HG03378 (cell line): ENCODE measurements at regions not wholly inside any gene's neighbourhood (a gene's known extent, or its start where the extent isn't known, plus 50 kb on each side); places are given as distances from the start of the nearest gene placed in this dataset.

Experiments used
- ATAC-seq: cut with Tn5 transposase; IDR thresholded peaks from one replicate; pipeline ENCODE4 v1.9.1; 2021; ENCODE audit warnings: mild to moderate bottlenecking, moderate library complexity; ENCODE audit not compliant: unreplicated experiment

DNA sequence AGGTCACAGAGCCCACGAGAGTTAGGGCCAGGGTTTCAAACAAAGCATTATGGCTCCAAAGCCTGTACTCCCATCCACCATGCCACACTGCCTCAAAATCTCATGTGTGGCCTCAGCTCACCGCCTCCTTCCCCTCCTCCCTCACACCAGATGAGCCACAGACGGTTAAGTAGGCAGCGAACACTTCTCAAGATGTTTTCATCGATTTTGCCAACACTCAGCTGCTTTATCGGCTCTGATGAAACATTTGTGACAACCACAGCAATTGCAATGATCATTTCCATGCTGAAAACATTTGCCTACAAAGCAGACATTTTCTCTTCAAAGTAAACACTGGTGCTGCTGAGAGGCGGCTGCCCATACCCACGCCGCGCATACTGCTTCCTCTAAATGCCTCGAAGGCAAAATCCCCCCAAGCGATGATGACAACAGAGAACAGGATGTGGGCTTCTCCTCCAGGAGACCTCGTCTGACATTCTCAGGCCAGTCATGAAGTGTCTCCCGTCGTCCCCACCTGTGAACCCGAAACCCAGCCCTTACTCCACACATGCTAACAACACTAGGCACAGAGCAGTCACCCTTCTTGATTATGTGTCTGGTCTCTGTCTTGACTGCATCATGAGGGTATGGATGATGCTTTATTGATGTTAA lies 599.2 kb downstream of the SOX6 start:
- ATAC-seq = no peak

DNA sequence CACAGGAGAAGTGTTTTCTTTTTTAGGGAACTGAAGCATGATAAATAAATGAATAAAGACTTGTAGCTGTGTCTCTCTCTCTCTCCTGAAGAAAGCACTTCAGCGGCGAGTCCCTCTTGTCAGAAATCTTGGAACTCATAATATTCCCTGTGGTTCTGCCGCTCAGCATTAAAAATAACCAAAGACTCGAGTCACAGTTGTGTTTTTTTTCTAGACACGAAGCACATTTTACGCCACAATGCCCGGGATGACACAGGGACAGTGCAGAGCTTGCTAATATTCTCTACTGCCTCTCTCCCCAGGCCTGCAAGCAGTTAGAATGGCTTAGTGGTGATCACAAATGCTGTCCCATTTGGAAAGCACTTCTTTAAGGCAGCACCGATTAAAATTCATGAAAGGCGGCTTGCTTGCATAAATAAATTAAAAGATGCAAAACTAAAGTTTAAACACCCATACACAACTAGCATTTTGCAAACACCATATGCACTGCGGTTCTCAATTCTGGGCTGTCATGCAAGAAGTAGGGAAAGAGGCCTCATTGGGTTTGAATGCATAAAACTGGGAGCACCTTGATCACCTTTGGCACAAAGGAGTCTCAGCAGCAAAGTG lies 597.4 kb downstream of the SOX6 start:
- no peak for ATAC-seq

DNA sequence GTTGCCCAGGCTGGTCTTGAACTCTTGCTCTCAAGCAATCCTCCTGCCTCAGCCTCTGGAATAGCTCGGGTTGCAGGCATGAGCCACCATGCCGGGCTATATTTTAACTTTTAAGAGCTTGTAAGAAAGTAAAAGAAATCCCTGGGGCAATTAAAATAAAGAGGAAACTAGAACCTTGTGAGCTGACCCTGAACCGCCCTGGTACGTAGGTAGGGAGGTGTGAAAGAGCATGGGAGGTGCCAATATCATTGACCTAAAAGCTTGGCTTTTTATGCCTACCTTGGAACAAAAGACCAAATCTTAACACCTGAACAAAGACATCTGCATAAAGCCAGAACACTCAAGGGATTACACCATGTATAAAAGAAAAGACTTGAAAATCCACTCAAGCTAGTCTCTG lies 595.1 kb downstream of the SOX6 start:
- no peak for ATAC-seq

DNA sequence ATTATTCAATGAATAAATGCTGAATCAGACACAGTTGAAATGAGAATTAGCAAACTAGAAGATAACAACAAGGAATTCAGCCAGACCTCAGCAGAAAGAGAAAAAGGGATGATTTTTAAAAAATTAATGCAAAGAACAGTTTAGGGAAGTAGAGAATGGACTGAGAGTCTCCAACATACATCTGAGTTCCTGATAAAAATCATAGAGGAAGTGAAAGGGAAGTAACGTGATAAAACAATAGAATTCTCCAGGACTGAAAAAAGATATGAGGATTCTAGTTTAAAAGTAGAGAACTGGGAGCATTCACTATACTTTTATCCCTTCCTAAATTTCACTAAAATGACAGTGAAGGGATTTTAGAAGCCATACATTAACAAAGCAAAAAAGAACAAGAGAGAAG lies 592.0 kb downstream of the SOX6 start:
- no peak for ATAC-seq

DNA sequence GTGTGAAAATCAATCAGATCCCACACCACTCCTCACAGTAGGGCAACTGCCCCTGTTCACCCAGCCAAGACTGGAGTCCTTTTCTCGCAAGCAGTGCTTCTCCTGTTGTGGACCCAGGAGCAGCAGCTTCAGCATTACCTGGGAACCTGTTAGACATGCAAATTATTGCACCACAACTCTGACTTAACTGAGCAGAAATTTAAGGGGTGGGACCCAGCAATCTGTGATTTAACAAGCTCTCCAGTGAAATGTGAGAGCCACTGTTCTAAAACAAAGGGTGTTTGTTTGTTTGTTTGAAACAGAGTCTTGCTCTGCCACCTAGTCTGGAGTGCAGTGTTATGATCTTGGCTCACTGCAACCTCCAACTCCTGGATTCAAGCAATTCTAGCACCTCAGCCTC lies 591.4 kb downstream of the SOX6 start:
- no peak for ATAC-seq

DNA sequence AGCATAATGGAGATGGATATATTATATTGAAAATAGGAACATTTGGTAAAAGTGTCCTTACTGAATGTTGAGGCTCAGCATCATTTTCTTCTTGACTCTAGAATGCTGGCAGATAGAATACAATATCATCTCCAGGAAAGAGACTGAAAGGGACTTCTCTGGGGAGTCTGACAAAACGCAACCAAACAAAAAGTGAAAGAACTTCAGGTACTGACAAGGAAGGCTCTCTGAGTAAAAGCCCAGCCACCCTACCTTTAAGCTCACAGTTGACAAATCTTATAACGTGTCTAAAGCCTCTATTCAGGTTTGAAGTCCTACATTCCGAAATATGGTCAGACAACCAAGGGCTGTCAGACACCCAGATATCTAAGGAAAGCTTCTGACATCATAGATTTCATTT lies 590.8 kb downstream of the SOX6 start:
- no peak for ATAC-seq

DNA sequence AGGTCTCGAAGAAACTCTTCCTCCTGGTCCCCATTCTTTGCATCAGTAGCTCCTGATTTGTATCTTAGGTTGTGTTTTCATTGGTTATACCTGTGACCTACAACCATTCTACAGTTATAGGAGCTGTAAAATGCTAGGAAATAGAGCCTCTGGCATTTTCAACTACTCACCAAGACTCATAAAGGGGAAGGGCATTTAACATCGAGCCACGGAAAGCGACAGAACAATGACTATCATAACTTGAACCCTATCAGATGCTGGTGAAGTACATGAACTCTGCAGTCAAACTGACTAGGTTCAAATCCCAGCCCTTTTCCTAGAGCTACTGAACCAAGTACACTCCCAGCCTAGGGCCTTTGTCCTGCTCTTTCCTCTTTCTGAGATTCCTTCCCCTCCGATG lies 588.0 kb downstream of the SOX6 start:
- no peak for ATAC-seq

DNA sequence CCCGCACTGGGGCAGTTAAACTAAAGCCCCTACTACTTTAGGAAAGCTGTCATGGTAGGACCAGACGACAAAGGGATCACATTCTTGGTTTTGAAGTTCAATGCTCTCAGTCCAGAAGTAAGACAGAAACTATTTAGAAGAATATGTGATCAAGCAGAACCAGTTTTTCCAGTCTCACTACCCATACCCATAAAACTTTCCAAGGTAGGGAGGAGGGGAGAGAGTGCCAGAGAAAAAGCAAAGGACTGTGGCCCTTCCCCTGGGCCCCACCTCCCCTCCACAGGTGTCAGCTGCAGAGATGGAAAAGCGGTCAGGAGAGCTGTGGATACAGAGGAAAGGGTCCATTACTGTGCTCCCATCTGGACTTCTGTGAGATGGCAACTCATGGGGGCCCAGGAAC lies 587.1 kb downstream of the SOX6 start:
- ATAC-seq = no peak

DNA sequence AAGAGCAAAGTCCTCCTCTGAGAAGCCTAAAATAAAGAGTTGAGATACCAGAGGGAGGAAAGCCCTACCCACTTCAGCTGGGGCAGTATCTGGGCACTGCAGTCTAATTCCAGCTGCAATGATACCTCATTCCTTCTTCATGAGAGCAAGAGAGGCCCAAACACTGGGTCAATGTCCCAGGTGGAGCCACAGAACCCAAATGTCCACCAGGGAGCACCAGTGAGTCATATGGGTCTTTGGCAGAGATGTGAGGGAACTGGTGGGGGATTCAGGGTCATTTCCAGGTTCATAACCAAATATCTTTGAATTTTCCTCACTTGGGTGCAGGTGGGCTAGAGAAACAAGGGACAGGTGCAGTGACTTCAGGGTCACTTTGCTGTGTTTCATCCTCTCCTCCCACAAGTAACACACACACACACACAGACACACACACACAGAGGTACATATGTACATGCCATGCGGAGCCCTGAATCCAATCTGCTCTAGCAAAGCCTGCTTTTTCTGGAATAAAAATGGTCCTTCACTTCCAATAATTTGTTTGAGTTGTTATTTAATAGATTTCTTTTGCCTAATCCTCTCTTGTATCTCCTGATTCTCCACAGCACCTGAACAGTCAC lies 585.4 kb downstream of the SOX6 start:
- no peak for ATAC-seq

DNA sequence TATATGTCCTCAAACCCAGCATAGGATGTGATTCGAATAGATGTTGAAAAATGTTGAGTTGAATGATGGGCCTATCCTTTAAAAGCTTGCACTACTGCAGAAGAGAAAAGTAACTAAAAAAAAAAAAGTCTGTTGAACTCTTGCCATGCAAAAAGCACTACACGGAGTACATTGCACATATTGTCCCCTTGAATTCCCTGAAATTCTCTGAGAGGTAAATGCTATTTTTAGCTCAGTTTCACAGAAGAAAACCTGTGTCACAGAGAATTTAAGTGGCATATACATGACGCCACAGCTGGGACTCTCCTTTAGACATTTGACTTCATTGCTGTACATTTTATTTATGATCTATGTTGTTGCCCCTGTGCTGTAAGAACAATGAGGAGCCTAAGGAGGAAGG lies 583.8 kb downstream of the SOX6 start:
- ATAC-seq = no peak

DNA sequence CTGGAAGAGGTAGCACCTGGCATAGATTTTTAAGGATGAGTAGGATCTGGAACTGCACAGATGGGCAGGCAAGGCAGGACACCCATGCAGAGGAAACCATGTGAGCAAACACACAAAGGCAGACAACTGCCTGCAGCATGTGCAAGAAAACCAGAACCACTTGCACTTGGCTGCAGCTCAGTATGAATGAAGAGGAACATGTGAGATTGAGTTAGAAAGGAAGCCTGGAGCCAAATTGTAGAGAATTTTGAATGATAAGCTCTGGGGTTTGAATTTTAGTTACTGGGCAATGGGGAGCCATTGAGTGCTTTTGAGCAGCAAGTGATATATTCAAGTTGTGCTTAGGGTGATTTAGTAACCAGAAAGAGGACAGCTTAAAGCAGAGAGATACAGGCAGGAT lies 583.4 kb downstream of the SOX6 start:
- ATAC-seq = no peak

DNA sequence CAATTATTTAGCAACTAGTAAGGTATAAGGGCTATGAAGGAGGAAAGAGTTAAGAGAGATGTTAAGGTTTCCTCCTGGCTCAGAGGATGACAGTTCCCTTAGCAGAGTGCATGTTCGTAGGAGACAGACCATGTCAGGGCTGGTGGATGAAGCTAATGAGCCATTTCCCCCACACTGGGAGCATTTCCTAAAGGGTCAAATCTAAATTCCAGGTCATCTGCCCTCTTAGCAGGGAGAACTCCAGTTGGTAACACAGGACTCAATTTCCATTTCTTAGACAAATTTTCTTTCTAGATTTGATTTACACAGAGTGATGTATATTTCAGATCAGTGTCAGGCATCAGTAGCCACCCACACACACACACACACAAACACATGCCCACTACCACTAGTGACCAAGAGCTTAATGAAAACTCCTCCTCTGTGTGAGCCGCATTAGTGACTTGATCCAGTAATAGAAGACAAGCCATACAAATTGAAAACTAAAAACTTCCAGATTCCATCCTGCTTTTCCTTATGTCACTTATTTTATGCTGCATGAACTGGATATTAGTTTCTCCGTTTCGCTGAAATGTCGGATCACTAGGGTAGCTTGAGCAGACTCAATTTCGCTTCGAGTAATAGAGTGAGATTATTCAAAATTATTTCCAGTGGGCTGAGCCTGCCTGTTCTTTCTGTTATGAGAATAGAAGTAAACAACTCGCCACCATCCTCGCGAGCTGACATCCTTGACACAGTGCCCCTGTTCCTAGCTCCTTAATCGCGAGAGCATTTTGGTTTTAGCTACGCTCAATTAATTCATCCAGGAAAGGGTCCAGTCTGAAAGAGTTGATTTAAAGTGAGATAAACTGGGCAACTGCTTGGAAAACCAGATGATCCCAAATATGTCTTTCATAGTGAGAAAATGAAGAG lies 582.6 kb downstream of the SOX6 start:
- ATAC-seq = no peak

DNA sequence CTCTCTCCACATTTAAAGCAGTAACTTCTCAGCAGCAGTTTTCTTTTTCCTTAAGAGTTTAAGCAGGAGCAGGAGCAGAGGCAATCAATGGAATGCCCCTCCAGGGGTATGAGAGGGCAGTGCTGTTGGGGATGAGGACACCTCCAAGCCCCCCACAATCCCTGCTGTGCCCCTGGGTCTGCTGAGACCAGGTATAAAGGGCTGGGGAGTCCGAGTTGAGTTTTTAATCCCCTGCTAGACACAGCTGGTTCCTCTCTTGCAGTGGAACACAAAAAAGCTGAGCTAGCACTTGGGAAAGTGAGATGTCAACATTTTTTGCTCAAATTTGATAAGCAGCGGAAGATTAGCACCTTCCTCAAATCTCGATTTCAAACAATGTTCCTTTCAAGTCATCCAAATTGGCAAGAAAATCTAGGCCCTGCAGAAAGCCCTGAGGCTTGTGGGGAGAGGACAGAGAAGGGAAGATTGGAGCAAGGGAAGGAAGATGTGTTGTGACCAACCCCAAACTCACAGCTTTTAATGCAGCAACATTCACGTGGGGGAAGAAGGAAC lies 581.9 kb downstream of the SOX6 start:
- no peak for ATAC-seq

DNA sequence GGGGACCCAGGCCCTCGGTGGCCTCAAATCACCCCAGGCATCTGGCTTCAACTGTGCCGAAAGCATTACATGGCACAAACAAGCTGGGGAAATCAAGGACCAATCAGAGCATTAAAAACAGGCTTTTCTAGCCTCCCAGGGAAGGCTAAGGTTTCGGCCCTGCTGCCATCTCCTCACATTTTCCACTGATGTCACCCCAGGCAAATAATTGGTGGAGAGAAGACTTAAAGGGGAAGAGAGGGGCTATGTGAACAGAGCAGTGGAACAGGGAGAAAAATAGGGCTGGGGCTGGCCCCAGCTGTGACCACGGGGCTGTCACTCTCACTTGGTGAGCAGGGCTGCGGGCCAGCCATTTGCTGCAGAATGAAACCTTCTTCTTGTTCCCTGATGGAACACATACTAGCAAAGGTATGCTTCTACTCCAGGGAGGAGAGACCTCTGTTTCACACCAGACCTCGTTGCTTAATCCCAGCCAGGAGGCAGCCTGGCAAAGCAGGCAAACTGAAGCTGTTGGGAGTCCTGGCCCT lies 581.3 kb downstream of the SOX6 start:
- no peak for ATAC-seq

DNA sequence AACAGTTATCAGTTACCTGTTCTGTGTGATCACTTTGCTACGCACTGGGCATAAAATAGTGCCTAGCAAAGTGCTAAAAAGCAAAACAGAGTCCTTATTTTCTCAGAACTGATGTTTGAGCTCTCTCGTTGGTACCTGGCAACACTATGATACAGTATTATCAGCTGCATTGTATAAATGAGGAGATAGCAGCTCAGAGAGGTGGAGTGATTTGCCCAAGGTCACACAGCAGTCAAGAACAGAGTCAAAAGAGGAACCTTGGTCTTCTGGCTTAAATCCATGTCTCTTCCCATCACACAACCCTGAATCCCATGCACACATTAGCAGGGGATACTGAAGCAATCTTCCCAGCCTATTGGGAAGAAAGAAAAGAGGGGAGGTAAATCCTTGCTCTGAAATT lies 580.5 kb downstream of the SOX6 start:
- ATAC-seq = no peak

DNA sequence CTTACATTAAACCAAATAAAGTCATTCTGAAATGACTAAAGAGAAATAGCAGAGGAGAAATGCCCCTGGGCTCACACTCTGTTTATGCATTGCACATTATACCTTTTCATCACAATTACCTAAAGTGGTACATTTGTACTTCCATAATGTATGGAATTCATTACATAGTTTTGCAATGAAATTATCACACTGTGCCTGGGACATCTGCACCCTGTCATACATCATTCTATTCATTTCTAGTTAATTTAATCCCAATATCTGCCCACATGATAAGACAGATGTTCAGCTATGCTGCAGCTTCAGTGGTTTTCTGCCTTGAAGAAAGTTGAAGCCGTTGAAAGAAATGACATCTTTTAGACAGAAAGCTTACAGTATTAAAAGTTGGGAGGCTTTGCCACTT lies 580.0 kb downstream of the SOX6 start:
- no peak for ATAC-seq

DNA sequence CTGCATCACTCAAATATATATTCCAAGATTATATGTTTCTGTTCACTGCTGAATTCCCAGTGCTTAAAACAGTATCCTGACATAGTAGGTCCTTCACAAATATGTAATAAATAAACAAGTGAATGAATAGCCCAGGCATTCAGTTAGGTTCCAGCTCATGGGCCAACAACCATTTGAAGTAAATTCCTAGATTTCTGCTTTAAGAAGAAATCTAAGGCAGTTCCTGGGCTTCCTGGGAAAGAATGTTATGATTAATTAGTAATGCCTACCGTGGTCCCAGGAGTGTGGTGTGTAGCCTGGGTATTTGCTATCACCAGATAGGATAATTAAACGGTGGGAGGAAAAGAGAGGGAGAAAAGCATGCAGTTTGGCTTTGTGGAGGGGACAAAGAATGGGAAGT lies 576.8 kb downstream of the SOX6 start:
- ATAC-seq = no peak

DNA sequence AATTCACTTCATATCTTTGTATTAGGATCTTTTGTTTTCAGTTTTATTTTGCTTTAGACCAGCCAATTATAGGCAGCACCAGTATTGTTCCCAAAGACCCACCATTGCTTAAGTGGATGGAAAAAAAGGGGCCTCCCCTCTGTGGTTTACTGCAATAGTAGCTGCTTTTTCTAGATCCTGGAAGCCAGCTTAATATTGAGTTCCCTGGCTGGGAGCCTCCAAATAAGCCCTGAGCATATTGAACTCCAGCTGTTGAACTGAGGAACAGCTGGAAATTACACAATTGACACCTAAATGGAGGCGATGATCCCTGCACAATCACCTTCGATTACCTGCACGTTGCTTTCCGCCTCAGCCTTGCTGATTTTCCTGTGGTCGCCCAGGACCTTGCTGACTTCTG lies 576.0 kb downstream of the SOX6 start:
- ATAC-seq = no peak

DNA sequence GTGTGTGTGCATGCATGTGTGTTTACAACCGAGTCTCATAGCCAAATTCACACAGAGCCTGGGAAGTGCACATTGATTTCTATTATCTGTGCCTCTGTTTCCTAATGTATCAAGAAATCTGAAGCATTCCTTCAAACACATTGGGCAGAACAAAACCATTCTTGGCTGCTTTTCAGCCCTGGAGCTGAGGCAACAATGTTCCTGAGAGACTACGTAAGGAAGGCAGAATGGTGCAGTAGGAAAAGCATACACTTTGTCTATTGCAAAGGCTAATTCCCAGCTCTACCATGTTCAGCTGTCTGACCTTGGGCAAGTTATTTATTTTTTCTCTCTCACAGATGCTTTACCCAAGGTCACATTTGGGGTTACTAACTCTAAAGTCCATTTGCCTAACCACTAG lies 575.5 kb downstream of the SOX6 start:
- ATAC-seq = no peak

DNA sequence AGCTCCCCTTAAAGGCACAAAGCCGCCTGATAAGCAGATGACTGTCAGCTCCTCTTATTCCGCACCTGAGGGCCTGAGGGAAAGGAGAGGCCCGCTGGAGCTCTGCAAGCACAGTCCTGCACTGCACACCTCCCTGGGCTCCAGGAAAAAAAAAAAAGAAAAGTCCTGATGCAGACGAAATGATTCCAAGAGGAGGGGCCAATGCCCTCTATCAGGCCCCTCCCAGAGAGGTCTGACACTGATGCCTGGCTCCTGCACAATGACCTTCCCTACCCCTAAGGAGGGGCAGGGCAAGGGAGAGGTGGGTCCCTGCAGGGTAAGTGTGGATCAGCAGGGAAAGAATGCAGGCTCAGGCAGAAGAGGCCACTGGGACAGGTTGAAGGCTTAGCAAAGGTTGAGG lies 572.7 kb downstream of the SOX6 start:
- ATAC-seq = no peak
